Mammary epithelial cell (primary cell): ENCODE measurements at regions not wholly inside any gene's neighbourhood (a gene's known extent, or its start where the extent isn't known, plus 50 kb on each side); places are given as distances from the start of the nearest gene placed in this dataset.

ENCODE experiments used
- EZH2 ChIP-seq: IDR thresholded peaks from 2 replicates; pipeline ENCODE4 v1.6.1; 2012; ENCODE audit warnings: low read length, inconsistent platforms, borderline replicate concordance
- TF ChIP-seq, protein P1 (sequence below), 2 donors: IDR thresholded peaks in 1 of 2; conservative IDR thresholded peaks in 1 of 2; 2 replicates each; pipeline ENCODE4 v1.5.1; 2011 to 2012; ENCODE audit warnings: inconsistent platforms in 2 of 2, low read length in 2 of 2, mild to moderate bottlenecking in 2 of 2, control low read depth in 1 of 2, low read depth in 1 of 2; ENCODE audit not compliant: insufficient read depth in 1 of 2; ENCODE audit errors: extremely low read depth in 1 of 2

DNA sequence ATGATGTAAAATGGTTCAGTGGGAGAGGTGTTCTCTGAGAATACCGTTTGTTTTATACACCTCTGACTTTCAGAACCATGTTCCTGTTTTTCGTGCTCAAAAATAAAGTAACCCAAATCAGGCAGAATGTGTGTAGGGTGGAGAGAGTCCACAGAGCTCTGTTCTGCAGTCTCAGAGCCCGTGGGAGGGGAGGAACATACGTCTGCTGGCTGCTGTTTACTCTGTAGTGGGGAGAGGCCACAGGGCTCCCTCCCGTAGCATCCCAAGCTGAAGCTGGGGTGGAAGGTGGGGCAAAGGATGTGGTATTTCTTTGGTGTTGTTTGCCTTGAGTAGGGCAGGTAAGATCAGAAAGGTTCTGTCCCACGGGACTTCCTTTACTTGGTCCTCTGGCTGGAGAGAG, 348.5 kb downstream of the DNAH5 start:
- TF ChIP-seq, protein P1, sequence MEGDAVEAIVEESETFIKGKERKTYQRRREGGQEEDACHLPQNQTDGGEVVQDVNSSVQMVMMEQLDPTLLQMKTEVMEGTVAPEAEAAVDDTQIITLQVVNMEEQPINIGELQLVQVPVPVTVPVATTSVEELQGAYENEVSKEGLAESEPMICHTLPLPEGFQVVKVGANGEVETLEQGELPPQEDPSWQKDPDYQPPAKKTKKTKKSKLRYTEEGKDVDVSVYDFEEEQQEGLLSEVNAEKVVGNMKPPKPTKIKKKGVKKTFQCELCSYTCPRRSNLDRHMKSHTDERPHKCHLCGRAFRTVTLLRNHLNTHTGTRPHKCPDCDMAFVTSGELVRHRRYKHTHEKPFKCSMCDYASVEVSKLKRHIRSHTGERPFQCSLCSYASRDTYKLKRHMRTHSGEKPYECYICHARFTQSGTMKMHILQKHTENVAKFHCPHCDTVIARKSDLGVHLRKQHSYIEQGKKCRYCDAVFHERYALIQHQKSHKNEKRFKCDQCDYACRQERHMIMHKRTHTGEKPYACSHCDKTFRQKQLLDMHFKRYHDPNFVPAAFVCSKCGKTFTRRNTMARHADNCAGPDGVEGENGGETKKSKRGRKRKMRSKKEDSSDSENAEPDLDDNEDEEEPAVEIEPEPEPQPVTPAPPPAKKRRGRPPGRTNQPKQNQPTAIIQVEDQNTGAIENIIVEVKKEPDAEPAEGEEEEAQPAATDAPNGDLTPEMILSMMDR (conservative IDR thresholded peaks at IDR 0.05 in 1 of 2, IDR thresholded peaks at IDR 0.05 in 1 of 2; ENCODE audit: extremely low read depth in 1 of 2, insufficient read depth in 1 of 2, low read depth in 1 of 2, low read length in 2 of 2), result no peak
- TF ChIP-seq EZH2, result no peak
